Stimulated activated CD8-positive, alpha-beta memory T cell treated with anti-CD3 and anti-CD28 coated beads, Interleukin-2, amount 100 ng/mL, for 48 hours (primary cell): ENCODE measurements at regions not wholly inside any gene's neighbourhood (a gene's known extent, or its start where the extent isn't known, plus 50 kb on each side); places are given as distances from the start of the nearest gene placed in this dataset.

ENCODE experiments used
- DNase-seq, 2 donors: peaks; one replicate each; pipeline ENCODE4 v3.0.0-alpha.2; 2020; ENCODE audit warnings: low read depth in 2 of 2

DNA sequence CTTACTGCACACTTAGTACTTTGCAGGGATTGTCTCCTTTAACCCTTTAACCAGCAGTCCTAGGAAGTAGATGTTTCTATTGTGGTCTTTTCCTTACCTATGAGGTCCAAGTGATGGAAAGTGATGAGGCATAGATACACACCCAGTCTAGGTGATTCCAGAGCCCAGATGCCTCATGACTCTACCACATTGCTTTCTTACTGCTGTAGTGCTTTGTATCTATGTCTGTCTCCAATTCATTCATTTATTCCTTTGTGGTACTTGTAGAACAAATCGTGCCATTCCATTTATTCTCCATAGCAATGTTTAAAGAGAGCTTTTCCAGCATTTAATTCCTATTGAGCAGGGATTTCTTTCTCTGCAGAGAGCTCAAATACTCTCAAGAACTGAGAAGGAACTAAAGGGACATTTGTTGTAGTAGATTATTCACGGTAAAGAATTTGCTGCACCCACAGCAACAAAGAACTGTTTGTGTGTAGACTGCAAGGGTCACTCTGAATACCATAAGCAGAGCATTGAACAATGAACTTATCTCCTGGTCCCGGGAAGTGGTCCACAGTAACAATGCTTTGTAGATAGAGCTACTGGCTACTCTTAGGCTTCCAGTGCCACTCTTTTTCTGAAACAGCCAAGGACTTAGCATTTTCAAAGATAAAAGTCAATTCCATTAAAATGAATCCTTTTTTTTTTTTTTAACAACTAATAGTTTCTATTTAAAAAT is 337.0 kb downstream of the PTEN start:
- no peak for DNase-seq

GRCh38 chr10:88205842-88206446 is 342.5 kb downstream of the PTEN start:
- DNase-seq, result no peak

- no peak for DNase-seq
Measured at GRCh38 chr10:88207121-88207546, 343.7 kb downstream of the PTEN start.

DNA sequence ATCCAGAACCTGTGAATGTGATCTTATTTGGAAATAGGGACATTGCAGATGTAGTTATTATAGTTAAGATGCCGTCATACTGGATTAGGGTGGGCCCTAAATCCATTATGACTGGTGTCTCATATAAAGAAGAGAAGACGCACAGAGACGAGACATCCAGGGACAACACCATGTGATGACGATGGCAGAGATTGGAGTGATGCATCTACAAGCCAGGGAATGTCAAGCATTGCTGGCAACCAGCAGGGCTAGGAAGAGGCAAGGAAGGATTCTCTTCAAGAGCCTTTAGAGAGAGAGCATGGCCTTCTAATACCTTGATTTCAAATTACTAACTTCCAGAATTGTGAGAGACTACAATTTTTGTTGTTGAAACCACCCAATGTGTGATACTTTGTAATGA is 345.8 kb downstream of the PTEN start:
- no peak for DNase-seq

DNA sequence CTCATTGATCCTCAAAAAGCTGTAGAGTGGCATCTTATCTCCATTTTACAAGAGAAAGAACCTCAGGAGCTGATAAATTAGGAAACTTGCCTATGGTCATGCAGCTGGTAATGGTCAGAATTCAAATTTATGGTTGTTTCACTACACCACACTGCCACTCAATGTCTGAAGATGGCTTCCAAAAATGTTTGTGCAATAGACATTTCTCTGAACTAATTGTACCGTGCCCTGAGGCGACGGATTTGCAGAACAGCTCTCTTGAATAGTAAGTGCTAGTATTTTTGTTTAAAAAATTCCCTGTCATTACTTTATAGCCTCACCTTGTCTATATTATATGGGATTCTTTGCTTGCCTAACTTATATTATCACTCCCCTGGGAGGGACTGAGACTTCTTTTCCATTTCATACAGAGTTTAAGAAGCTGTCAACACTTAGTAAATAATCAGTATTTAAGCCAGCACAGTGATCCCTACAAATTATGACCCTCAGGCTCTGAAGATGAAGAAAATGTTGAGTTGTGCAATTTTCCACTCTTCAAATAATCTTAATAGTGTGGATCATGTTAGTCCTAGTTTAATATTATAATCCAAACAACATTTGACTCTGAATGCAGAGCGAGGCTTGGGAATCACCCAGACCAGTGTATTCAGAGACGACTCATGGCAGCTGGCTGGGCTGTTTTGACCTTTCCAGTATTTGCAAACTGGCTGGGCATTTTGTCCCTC is 346.6 kb downstream of the PTEN start:
- no peak for DNase-seq

DNA sequence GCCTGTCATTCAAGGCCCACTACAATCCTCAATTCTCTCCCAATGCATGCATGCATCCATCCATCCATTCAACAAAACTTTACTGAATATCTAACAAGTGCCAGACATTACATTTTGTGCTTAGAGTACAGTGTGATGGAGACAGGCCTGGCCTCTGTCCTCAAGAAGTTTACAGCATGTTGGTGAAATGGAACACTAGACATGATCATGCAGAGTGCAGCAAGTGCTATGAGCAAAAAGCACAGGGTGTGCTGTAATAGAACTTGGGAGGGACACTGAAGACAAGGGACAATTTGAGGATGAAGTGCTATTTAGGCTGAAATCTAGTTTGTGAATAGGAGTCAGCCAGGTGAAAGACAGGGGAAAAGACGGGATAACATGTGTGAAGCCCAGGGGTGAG is 347.8 kb downstream of the PTEN start:
- DNase-seq, result no peak

- no peak for DNase-seq
Measured at GRCh38 chr10:88212069-88212468, 348.6 kb downstream of the PTEN start.

- DNase-seq, result no peak
Measured at GRCh38 chr10:88213065-88213605, 349.7 kb downstream of the PTEN start.

DNA sequence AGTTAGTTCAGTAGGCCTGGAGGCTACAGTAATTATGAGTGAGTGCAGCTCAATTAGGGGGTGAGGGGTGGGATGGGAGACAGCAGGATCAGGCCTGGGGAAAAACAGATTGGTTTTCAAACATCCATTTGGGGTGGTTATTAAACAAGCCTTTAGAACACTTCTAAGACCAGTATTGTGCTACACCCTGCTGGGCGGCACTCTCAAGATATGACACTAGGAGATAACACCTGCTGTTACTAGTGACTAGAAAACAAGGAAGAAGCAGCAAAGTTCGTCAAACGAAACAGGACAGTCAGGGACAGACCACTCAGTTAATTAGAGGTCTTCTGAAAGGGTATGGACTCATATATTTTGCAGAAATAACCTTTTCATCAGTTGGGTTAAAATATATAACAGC is 353.6 kb downstream of the PTEN start:
- no peak for DNase-seq

DNA sequence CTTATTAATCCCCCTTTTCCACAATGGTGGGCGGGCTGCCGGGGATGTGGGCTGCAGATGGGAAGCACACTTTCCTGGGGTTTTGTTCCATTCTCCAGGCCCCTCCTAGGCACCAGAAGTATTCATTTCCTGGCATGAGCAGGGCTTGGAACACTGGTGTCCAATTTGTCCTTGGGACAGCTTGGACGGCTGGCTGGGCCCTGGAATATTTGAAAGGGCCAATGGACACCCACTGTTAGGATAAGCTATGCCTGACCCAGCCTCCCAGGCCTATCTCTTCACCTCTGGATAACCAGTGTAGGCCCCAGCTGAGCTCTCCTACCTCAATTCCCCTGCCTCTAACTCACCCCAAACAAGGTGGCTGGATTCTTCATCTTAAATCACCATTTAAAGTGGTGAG is 354.9 kb downstream of the PTEN start:
- no peak for DNase-seq

DNA sequence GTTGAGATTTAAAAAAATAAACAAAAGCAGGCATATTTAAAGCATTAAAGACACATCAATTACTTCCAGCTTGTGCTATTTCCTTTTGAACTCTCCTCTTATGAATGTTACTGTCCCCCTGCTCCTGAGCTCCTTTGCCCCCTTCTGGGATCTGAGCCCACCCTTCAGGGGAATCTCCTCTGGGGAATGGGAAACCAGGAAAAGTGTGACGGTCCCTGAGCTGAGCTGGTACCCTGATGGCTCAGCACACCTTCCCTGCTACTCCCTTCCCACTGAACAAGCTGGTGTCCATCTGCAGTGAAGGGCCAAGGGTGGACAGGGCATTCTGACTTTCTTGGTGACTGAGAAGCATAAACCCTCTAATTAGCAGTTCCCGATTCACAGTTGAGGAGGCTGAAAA is 356.3 kb downstream of the PTEN start:
- DNase-seq, result no peak

GRCh38 chr10:88221010-88221973 is 357.9 kb downstream of the PTEN start:
- no peak for DNase-seq

DNA sequence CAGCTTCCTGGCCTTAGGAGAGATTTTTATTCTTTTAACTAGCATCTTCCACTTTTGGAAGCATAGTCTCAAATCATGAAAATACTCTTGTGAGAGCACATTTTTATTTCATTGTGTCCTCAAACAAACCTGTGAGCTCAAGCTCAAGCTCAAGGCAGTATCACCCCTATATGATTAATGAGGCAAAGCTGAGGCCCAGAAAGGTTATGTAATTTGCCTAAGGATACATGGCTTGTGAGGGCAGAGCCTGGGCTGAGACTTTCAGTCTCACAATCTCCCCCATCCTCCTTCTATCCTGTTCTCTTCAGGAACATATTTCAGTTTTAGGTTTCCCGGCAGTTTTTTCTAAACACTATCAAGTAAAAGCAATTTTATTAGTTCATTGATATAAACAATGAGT is 359.5 kb downstream of the PTEN start:
- no peak for DNase-seq
